NCI-H146 treated with DMSO at 0.1 percent for 48 hours (cell line): ENCODE measurements at regions not wholly inside any gene's neighbourhood (a gene's known extent, or its start where the extent isn't known, plus 50 kb on each side); places are given as distances from the start of the nearest gene placed in this dataset.

Experiments
- DNase-seq: peaks from one replicate; lab custom pipeline; 2025; ENCODE audit not compliant: unreplicated experiment; lab: John Stamatoyannopoulos, UW

GRCh38 chr10:36253731-36254130 is 611.6 kb upstream of the FZD8 start:
- no peak for DNase-seq

- DNase-seq, result no peak
Observed at GRCh38 chr10:36251068-36251467, 609.0 kb upstream of the FZD8 start.

GRCh38 chr10:36248304-36248981 is 606.3 kb upstream of the FZD8 start:
- no peak for DNase-seq

- DNase-seq, result no peak
Observed at GRCh38 chr10:36247478-36247877, 605.4 kb upstream of the FZD8 start.

GRCh38 chr10:36236931-36237330 is 594.8 kb upstream of the FZD8 start:
- no peak for DNase-seq

- no peak for DNase-seq
Observed at GRCh38 chr10:36236341-36236740, 594.2 kb upstream of the FZD8 start.

- DNase-seq, result no peak
Observed at GRCh38 chr10:36232935-36233334, 590.8 kb upstream of the FZD8 start.

- DNase-seq, result no peak
Observed at GRCh38 chr10:36224431-36224985, 582.4 kb upstream of the FZD8 start.

GRCh38 chr10:36221101-36221500 is 579.0 kb upstream of the FZD8 start:
- DNase-seq, result no peak

- no peak for DNase-seq
Observed at GRCh38 chr10:36220151-36220550, 578.1 kb upstream of the FZD8 start.

GRCh38 chr10:36211856-36212255 is 569.8 kb upstream of the FZD8 start:
- DNase-seq, result no peak

- no peak for DNase-seq
Observed at GRCh38 chr10:36209480-36209879, 567.4 kb upstream of the FZD8 start.

- no peak for DNase-seq
Observed at GRCh38 chr10:36202881-36203280, 560.8 kb upstream of the FZD8 start.

GRCh38 chr10:36200577-36200976 is 558.5 kb upstream of the FZD8 start:
- no peak for DNase-seq

- no peak for DNase-seq
Observed at GRCh38 chr10:36198322-36198721, 556.2 kb upstream of the FZD8 start.

GRCh38 chr10:36195364-36195763 is 553.3 kb upstream of the FZD8 start:
- DNase-seq, result no peak

- no peak for DNase-seq
Observed at GRCh38 chr10:36194276-36194675, 552.2 kb upstream of the FZD8 start.

- DNase-seq, result no peak
Observed at GRCh38 chr10:36191009-36191408, 548.9 kb upstream of the FZD8 start.

- DNase-seq, result no peak
Observed at GRCh38 chr10:36188461-36188860, 546.4 kb upstream of the FZD8 start.

GRCh38 chr10:36188080-36188453 is 546.0 kb upstream of the FZD8 start:
- no peak for DNase-seq

- DNase-seq, result no peak
Observed at GRCh38 chr10:36187380-36188079, 545.4 kb upstream of the FZD8 start.

GRCh38 chr10:36185097-36185496 is 543.0 kb upstream of the FZD8 start:
- DNase-seq, result no peak

GRCh38 chr10:36183726-36184125 is 541.6 kb upstream of the FZD8 start:
- DNase-seq, result no peak
